PC-9 (cell line): ENCODE measurements at regions not wholly inside any gene's neighbourhood (a gene's known extent, or its start where the extent isn't known, plus 50 kb on each side); places are given as distances from the start of the nearest gene placed in this dataset.

Experiments
- BruUV-seq: library from RNA; stranded (reverse); fragments of 400-500 nt; replicated peaks from 2 replicates; lab custom pipeline; 2021; lab: Mats Ljungman, UMichigan
- CTCF ChIA-PET: fragments of 300-600 bp; sonication (Branson Sonifier 250); formaldehyde crosslinking; loops from one replicate; lab custom pipeline; 2022; ENCODE audit warnings: antibody characterized with exemption; lab: Charles Lee
- POLR2A ChIA-PET: fragments of 300-600 bp; sonication (Branson Sonifier 250); formaldehyde crosslinking; loops from one replicate; lab custom pipeline; 2022; ENCODE audit warnings: antibody characterized with exemption; ENCODE audit not compliant: unreplicated experiment; lab: Charles Lee
- DNase-seq, 2 experiments: peaks; one replicate each; pipeline versions ENCODE4 v3.0.0 to v3.0.0-alpha.2; 2015 to 2022; ENCODE audit warnings: mixed read lengths in 1 of 2
- H2AFZ ChIP-seq: fragments of 200-600 bp; sonication (generic); 2 replicates; pipeline ENCODE4 v1.8.1; 2017; ENCODE audit warnings: antibody characterized with exemption
- H3F3A ChIP-seq: fragments of 200-600 bp; sonication (generic); 2 replicates; pipeline ENCODE4 v1.8.1; 2017; ENCODE audit warnings: antibody characterized with exemption, mild to moderate bottlenecking, low read depth; ENCODE audit not compliant: insufficient read depth
- H3K27ac ChIP-seq: fragments of 200-600 bp; sonication (generic); 2 replicates; pipeline ENCODE4 v1.6.1; 2016; ENCODE audit warnings: mixed run types
- H3K27me3 ChIP-seq: fragments of 200-600 bp; sonication (generic); 2 replicates; pipeline ENCODE4 v1.6.1; 2016; ENCODE audit warnings: low read depth, mixed run types; ENCODE audit not compliant: insufficient read depth
- H3K36me3 ChIP-seq: fragments of 200-600 bp; sonication (generic); 2 replicates; pipeline ENCODE4 v1.6.1; 2016; ENCODE audit warnings: low read depth, mixed run types
- H3K4me1 ChIP-seq: fragments of 200-600 bp; sonication (generic); replicated peaks from 2 replicates; pipeline ENCODE4 v1.6.1; 2016; ENCODE audit warnings: mixed run types; ENCODE audit not compliant: insufficient read depth
- H3K4me2 ChIP-seq: fragments of 200-600 bp; sonication (generic); 2 replicates; pipeline ENCODE4 v1.6.1; 2017; ENCODE audit warnings: mixed run types
- H3K4me3 ChIP-seq: fragments of 200-600 bp; sonication (generic); 2 replicates; pipeline ENCODE4 v1.6.1; 2016; ENCODE audit warnings: mixed run types
- H3K79me2 ChIP-seq: fragments of 200-600 bp; sonication (generic); 2 replicates; pipeline ENCODE4 v1.6.1; 2017; ENCODE audit warnings: low read depth, mixed run types
- H3K9me2 ChIP-seq: fragments of 200-600 bp; sonication (generic); 2 replicates; pipeline ENCODE4 v1.8.1; 2017; ENCODE audit warnings: mild to moderate bottlenecking; ENCODE audit not compliant: insufficient read depth
- H3K9me3 ChIP-seq: fragments of 200-600 bp; sonication (generic); 2 replicates; pipeline ENCODE4 v1.8.1; 2016; ENCODE audit warnings: low read depth; ENCODE audit not compliant: insufficient read depth
- H4K20me1 ChIP-seq: fragments of 200-600 bp; sonication (generic); 2 replicates; pipeline ENCODE4 v1.8.1; 2017; ENCODE audit not compliant: insufficient read depth
- EZH2 ChIP-seq: fragments of 200-600 bp; sonication (generic); IDR thresholded peaks from 2 replicates; pipeline ENCODE4 v1.8.0; 2017; ENCODE audit warnings: antibody characterized with exemption, low read depth
- intact Hi-C: fragments of 100-400 bp; cut with micrococcal nuclease; formaldehyde crosslinking; loops from one replicate; pipeline ENCODE4 v1.10.0; 2022; ENCODE audit not compliant: unreplicated experiment
- TF ChIP-seq, protein P1 (sequence below): fragments of 200-600 bp; sonication (generic); conservative IDR thresholded peaks from 2 replicates; pipeline ENCODE4 v1.6.1; 2017; ENCODE audit warnings: mixed run types, antibody characterized with exemption, mild to moderate bottlenecking, moderate library complexity

DNA sequence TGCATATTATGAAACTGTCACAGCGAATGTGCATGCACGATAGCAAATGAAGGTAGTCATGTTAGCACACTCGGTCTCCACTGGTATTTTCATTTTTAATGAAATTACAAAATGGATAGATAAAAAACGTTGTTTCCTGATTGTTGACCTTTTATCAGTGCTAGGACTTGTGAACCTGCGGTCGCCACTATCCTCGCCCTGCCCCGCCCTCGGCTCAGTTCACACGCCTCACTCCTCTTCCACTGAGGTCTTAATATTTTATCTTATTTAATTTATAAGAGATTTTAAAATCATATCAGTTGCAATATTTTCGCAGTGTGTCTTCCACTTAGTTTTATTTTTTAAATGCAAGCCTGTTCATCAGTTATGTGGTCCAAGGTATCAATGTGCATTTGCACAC, 382.6 kb upstream of the IRX4 start:
- H3K27ac ChIP-seq = no peak overlapping the region
- no peaks in the 10 kb centered on the region for H3K36me3 ChIP-seq
- CTCF ChIA-PET = no interaction called here

DNA sequence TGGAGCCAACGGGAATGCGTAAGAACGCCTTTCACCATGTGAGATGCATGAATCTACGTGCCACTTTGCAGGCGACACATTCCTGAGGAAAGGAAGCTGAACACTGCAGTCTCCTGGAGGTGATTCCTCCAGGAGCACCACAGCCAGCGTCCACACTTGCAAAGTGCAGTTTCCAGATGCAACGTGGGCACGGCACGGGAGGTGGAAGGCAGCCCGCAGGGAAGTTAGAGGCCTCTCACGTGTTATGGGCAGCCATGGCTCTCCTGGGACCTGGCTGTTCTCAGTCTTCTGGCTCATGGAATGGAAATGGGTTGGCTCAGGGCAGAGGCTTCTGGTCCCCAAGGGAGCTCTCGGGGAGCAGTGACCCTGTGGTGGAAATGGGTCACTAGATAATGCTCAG, 381.0 kb upstream of the IRX4 start:
- no peaks in the 10 kb centered on the region for H3K79me2 ChIP-seq

More for the DNA sequence above, 382.6 kb upstream of the IRX4 start:
- no TSS peak for BruUV-seq
- no peaks in the 10 kb centered on the region for H3K9me2 ChIP-seq
- H3K4me1 ChIP-seq = no peaks in the 10 kb centered on the region
- TF ChIP-seq EZH2 = no peak
- TF ChIP-seq, protein P1, sequence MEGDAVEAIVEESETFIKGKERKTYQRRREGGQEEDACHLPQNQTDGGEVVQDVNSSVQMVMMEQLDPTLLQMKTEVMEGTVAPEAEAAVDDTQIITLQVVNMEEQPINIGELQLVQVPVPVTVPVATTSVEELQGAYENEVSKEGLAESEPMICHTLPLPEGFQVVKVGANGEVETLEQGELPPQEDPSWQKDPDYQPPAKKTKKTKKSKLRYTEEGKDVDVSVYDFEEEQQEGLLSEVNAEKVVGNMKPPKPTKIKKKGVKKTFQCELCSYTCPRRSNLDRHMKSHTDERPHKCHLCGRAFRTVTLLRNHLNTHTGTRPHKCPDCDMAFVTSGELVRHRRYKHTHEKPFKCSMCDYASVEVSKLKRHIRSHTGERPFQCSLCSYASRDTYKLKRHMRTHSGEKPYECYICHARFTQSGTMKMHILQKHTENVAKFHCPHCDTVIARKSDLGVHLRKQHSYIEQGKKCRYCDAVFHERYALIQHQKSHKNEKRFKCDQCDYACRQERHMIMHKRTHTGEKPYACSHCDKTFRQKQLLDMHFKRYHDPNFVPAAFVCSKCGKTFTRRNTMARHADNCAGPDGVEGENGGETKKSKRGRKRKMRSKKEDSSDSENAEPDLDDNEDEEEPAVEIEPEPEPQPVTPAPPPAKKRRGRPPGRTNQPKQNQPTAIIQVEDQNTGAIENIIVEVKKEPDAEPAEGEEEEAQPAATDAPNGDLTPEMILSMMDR = no peak
- no peak overlapping the region for H3K4me3 ChIP-seq
- H3K27me3 ChIP-seq = peaks cover 88% of the 10 kb centered on the region
- POLR2A ChIA-PET = no interaction called here
- H2AFZ ChIP-seq = no peak overlapping the region
- intact Hi-C loops = no loop called here
- H3F3A ChIP-seq = no peaks in the 10 kb centered on the region
- H4K20me1 ChIP-seq = no peaks in the 10 kb centered on the region
- no peaks in the 10 kb centered on the region for H3K79me2 ChIP-seq
- no peaks in the 10 kb centered on the region for H3K9me3 ChIP-seq
- no peak overlapping the region for H3K4me2 ChIP-seq
- no peak for DNase-seq

DNA sequence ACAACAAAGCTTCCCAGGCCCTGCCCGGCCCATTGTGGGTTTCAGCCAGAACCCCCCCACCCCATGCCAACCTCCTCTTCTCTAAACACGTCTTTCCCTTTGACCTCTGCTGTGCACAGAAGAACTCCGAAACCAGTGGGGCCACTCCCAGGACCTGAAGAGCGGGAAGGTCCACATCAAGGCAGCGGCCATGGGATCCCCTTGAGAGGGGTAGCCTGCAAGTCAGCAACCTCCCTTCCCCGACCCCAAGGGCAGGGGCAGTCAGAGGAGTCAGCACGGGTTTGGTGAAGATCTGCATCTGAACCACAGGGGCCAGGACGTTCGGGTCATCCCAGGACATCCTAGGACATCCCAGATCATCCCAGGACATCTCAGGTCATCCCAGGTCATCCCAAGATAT, 379.9 kb upstream of the IRX4 start:
- POLR2A ChIA-PET = no interaction called here
- H3K27me3 ChIP-seq = peaks cover 91% of the 10 kb centered on the region

More for the DNA sequence above, 381.0 kb upstream of the IRX4 start:
- peaks cover 90% of the 10 kb centered on the region for H3K27me3 ChIP-seq
- POLR2A ChIA-PET = no interaction called here
- intact Hi-C loops = no loop called here
- no peak overlapping the region for H3K4me3 ChIP-seq
- H3K9me2 ChIP-seq = no peaks in the 10 kb centered on the region
- CTCF ChIA-PET = no interaction called here
- DNase-seq = no peak
- no peak for TF ChIP-seq EZH2
- TF ChIP-seq, protein P1 = no peak
- no peak overlapping the region for H3K4me2 ChIP-seq
- no peak overlapping the region for H2AFZ ChIP-seq
- no peaks in the 10 kb centered on the region for H3K36me3 ChIP-seq
- no peaks in the 10 kb centered on the region for H4K20me1 ChIP-seq
- H3K9me3 ChIP-seq = no peaks in the 10 kb centered on the region
- no peak overlapping the region for H3K27ac ChIP-seq
- no peaks in the 10 kb centered on the region for H3K4me1 ChIP-seq
- BruUV-seq = no TSS peak
- no peaks in the 10 kb centered on the region for H3F3A ChIP-seq

More for the DNA sequence above, 379.9 kb upstream of the IRX4 start:
- TF ChIP-seq EZH2 = no peak
- TF ChIP-seq, protein P1 = no peak
- H3K27ac ChIP-seq = no peak overlapping the region
- no TSS peak for BruUV-seq
- no peaks in the 10 kb centered on the region for H3K36me3 ChIP-seq
- H3K4me2 ChIP-seq = no peak overlapping the region
- no peaks in the 10 kb centered on the region for H3K4me1 ChIP-seq
- intact Hi-C loops = no loop called here
- H3K79me2 ChIP-seq = no peaks in the 10 kb centered on the region
- H4K20me1 ChIP-seq = no peaks in the 10 kb centered on the region
- H3K9me3 ChIP-seq = no peaks in the 10 kb centered on the region
- H2AFZ ChIP-seq = no peak overlapping the region
- H3F3A ChIP-seq = no peaks in the 10 kb centered on the region
- CTCF ChIA-PET = no interaction called here
- H3K4me3 ChIP-seq = no peak overlapping the region
- no peak for DNase-seq
- H3K9me2 ChIP-seq = no peaks in the 10 kb centered on the region
